SJSA1 (cell line): ENCODE measurements at regions not wholly inside any gene's neighbourhood (a gene's known extent, or its start where the extent isn't known, plus 50 kb on each side); places are given as distances from the start of the nearest gene placed in this dataset.

Experiments used
- DNase-seq, 2 experiments: peaks; one replicate each; pipeline ENCODE4 v3.0.0-alpha.2; 2015 to 2020; ENCODE audit warnings: low spot score in 2 of 2, low read depth in 1 of 2
- H3K27ac ChIP-seq: fragments of 250-450 bp; sonication (Bioruptor Pico); 2 replicates; pipeline ENCODE4 v1.5.1; 2020; ENCODE audit warnings: mild to moderate bottlenecking, moderate library complexity
- H3K27me3 ChIP-seq: fragments of 250-450 bp; sonication (Bioruptor Pico); replicated peaks from 2 replicates; pipeline ENCODE4 v1.5.1; 2020; ENCODE audit warnings: mild to moderate bottlenecking, moderate library complexity
- H3K36me3 ChIP-seq: fragments of 250-450 bp; sonication (Bioruptor Pico); 2 replicates; pipeline ENCODE4 v1.5.1; 2020; ENCODE audit warnings: mild to moderate bottlenecking
- H3K4me1 ChIP-seq: fragments of 250-450 bp; sonication (Bioruptor Pico); replicated peaks from 2 replicates; pipeline ENCODE4 v1.6.1; 2021; ENCODE audit warnings: mild to moderate bottlenecking
- H3K4me3 ChIP-seq: fragments of 250-450 bp; sonication (Bioruptor Pico); 2 replicates; pipeline ENCODE4 v1.5.1; 2020; ENCODE audit warnings: mild to moderate bottlenecking
- H3K9me3 ChIP-seq: fragments of 250-450 bp; sonication (Bioruptor Pico); replicated peaks from 2 replicates; pipeline ENCODE4 v1.5.1; 2020; ENCODE audit warnings: mild to moderate bottlenecking

- Histone ChIP-seq H3K27ac (no peak overlapping the region), H3K9me3 (no peaks in the 10 kb centered on the region), H3K36me3 (no peaks in the 10 kb centered on the region), H3K4me1 (no peaks in the 10 kb centered on the region), H3K27me3 (no peaks in the 10 kb centered on the region), H3K4me3 (no peak overlapping the region)
- DNase-seq = no peak
Observed at GRCh38 chr2:133801946-133802345, 233.7 kb upstream of the NCKAP5 start.

- no peaks in the 10 kb centered on the region for H3K9me3 ChIP-seq
- no peaks in the 10 kb centered on the region for H3K36me3 ChIP-seq
- no peaks in the 10 kb centered on the region for H3K4me1 ChIP-seq
- DNase-seq = no peak
- no peak overlapping the region for H3K27ac ChIP-seq
- H3K4me3 ChIP-seq = no peak overlapping the region
- H3K27me3 ChIP-seq = no peaks in the 10 kb centered on the region
Observed at GRCh38 chr2:133802409-133803039, 234.3 kb upstream of the NCKAP5 start.

GRCh38 chr2:133806564-133806963 lies 238.3 kb upstream of the NCKAP5 start:
- no peaks in the 10 kb centered on the region for H3K9me3 ChIP-seq
- H3K4me3 ChIP-seq = no peak overlapping the region
- H3K36me3 ChIP-seq = no peaks in the 10 kb centered on the region
- no peak for DNase-seq
- no peaks in the 10 kb centered on the region for H3K4me1 ChIP-seq
- H3K27ac ChIP-seq = no peak overlapping the region
- H3K27me3 ChIP-seq = no peaks in the 10 kb centered on the region

GRCh38 chr2:133809485-133809884 lies 241.2 kb upstream of the NCKAP5 start:
- no peaks in the 10 kb centered on the region for H3K36me3 ChIP-seq
- no peak overlapping the region for H3K27ac ChIP-seq
- no peaks in the 10 kb centered on the region for H3K9me3 ChIP-seq
- no peak overlapping the region for H3K4me3 ChIP-seq
- peaks cover 16% of the 10 kb centered on the region for H3K4me1 ChIP-seq
- H3K27me3 ChIP-seq = no peaks in the 10 kb centered on the region
- no peak for DNase-seq

GRCh38 chr2:133810559-133810958 lies 242.3 kb upstream of the NCKAP5 start:
- H3K9me3 ChIP-seq = no peaks in the 10 kb centered on the region
- no peak for DNase-seq
- H3K4me3 ChIP-seq = no peak overlapping the region
- H3K27ac ChIP-seq = no peak overlapping the region
- H3K4me1 ChIP-seq = peaks cover 17% of the 10 kb centered on the region
- no peaks in the 10 kb centered on the region for H3K36me3 ChIP-seq
- no peaks in the 10 kb centered on the region for H3K27me3 ChIP-seq

- Histone ChIP-seq H3K4me1 (peaks cover 27% of the 10 kb centered on the region), H3K9me3 (no peaks in the 10 kb centered on the region), H3K4me3 (no peak overlapping the region), H3K27me3 (no peaks in the 10 kb centered on the region), H3K27ac (no peak overlapping the region), H3K36me3 (no peaks in the 10 kb centered on the region)
- DNase-seq = no peak
Observed at GRCh38 chr2:133811409-133812125, 243.3 kb upstream of the NCKAP5 start.

GRCh38 chr2:133812826-133813617 lies 244.8 kb upstream of the NCKAP5 start:
- peaks cover 41% of the 10 kb centered on the region for H3K4me1 ChIP-seq
- H3K4me3 ChIP-seq = no peak overlapping the region
- H3K27me3 ChIP-seq = no peaks in the 10 kb centered on the region
- H3K27ac ChIP-seq = no peak overlapping the region
- H3K9me3 ChIP-seq = no peaks in the 10 kb centered on the region
- DNase-seq = peak in 1 of 2 experiments; percentile 27
- H3K36me3 ChIP-seq = no peaks in the 10 kb centered on the region

- Histone ChIP-seq H3K27me3 (no peaks in the 10 kb centered on the region), H3K27ac (no peak overlapping the region), H3K4me1 (peaks cover 58% of the 10 kb centered on the region), H3K9me3 (no peaks in the 10 kb centered on the region; the same call in 1 of the 2 replicates), H3K36me3 (no peaks in the 10 kb centered on the region), H3K4me3 (no peak overlapping the region)
- no peak for DNase-seq
Observed at GRCh38 chr2:133814890-133815289, 246.6 kb upstream of the NCKAP5 start.

GRCh38 chr2:133816037-133816436 lies 247.8 kb upstream of the NCKAP5 start:
- no peak overlapping the region for H3K27ac ChIP-seq
- no peak overlapping the region for H3K4me3 ChIP-seq
- H3K9me3 ChIP-seq = no peaks in the 10 kb centered on the region; the same call in 1 of the 2 replicates
- H3K4me1 ChIP-seq = peaks cover 64% of the 10 kb centered on the region
- no peaks in the 10 kb centered on the region for H3K27me3 ChIP-seq
- no peaks in the 10 kb centered on the region for H3K36me3 ChIP-seq
- DNase-seq = no peak

GRCh38 chr2:133817680-133818566 lies 249.7 kb upstream of the NCKAP5 start:
- H3K36me3 ChIP-seq = no peaks in the 10 kb centered on the region
- peak; percentile 88 to 96 for DNase-seq
- H3K9me3 ChIP-seq = no peaks in the 10 kb centered on the region; the same call in 1 of the 2 replicates
- H3K4me3 ChIP-seq = no peak overlapping the region
- peak overlapping the region; percentile 92 for H3K27ac ChIP-seq
- peaks cover 62% of the 10 kb centered on the region for H3K4me1 ChIP-seq
- H3K27me3 ChIP-seq = no peaks in the 10 kb centered on the region

- Histone ChIP-seq H3K27me3 (no peaks in the 10 kb centered on the region), H3K4me1 (peaks cover 55% of the 10 kb centered on the region), H3K9me3 (no peaks in the 10 kb centered on the region; the same call in 1 of the 2 replicates), H3K27ac (peak overlapping the region; percentile 81), H3K36me3 (no peaks in the 10 kb centered on the region), H3K4me3 (no peak overlapping the region)
- DNase-seq = no peak
Observed at GRCh38 chr2:133818661-133819060, 250.4 kb upstream of the NCKAP5 start.

- Histone ChIP-seq H3K4me1 (peaks cover 55% of the 10 kb centered on the region), H3K9me3 (no peaks in the 10 kb centered on the region; the same call in 1 of the 2 replicates), H3K27me3 (no peaks in the 10 kb centered on the region), H3K27ac (0 out of 2 replicates have a peak overlapping the region, but pooled peaks have one; percentile 3), H3K4me3 (no peak overlapping the region), H3K36me3 (no peaks in the 10 kb centered on the region)
- DNase-seq = no peak
Observed at GRCh38 chr2:133819906-133820305, 251.6 kb upstream of the NCKAP5 start.

- Histone ChIP-seq H3K27ac (no peak overlapping the region), H3K9me3 (no peaks in the 10 kb centered on the region; the same call in none of the 2 replicates), H3K27me3 (no peaks in the 10 kb centered on the region), H3K4me3 (no peak overlapping the region), H3K36me3 (no peaks in the 10 kb centered on the region), H3K4me1 (peaks cover 48% of the 10 kb centered on the region)
- DNase-seq = no peak
Observed at GRCh38 chr2:133821107-133821760, 253.0 kb upstream of the NCKAP5 start.
